ENCODE measurements at regions not wholly inside any gene's neighbourhood (a gene's known extent, or its start where the extent isn't known, plus 50 kb on each side); places are given as distances from the start of the nearest gene placed in this dataset.

DNA sequence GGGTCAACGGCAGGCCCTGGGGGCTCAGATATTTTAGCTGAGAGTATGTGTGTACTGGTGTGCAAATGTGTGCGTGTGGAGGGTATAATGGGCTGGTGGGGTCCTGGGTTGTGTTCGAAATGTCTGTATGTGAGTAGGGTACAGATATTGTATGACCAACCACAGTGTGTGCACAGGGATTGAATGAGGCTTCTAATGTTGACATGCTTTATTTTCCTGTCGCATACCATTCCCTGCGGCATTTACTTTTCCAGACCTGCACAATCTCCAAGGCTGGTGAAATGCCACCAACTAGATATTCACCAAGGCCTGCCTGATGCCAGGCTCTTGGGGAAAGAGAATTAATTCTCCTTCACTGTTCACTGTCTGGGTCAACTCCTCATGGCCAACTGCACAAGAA is 441.4 kb upstream of the SULF2 start:
- TF ChIP-seq POLR2A (IDR thresholded peaks at IDR 0.05), result no peak
- no peak for TF ChIP-seq CTCF (IDR thresholded peaks at IDR 0.05)
